ENCODE measurements at regions not wholly inside any gene's neighbourhood (a gene's known extent, or its start where the extent isn't known, plus 50 kb on each side); places are given as distances from the start of the nearest gene placed in this dataset.

GRCh38 chr2:234671716-234672115, 174.8 kb upstream of the ARL4C start:
- H3K27me3 ChIP-seq (ENCODE audit: control insufficient read depth, insufficient read depth, low read length): peaks cover 2% of the 10 kb centered on the region
- H3K27ac ChIP-seq (ENCODE audit: insufficient read depth, low read length, poor library complexity, severe bottlenecking): no peak overlapping the region
- H3K27ac Mint-ChIP-seq: no peak overlapping the region
- no peak overlapping the region for H3K4me3 ChIP-seq (ENCODE audit: low read depth, low read length)
- DNase-seq: no peak
- no peaks in the 10 kb centered on the region for H3K36me3 ChIP-seq (ENCODE audit: control insufficient read depth, insufficient read depth, low read length)
- H3K36me3 Mint-ChIP-seq: no peaks in the 10 kb centered on the region
- H3K4me1 ChIP-seq (ENCODE audit: control insufficient read depth, insufficient read depth, low read length, poor library complexity, severe bottlenecking): no peaks in the 10 kb centered on the region
- H3K4me3 Mint-ChIP-seq: no peak overlapping the region
- no peaks in the 10 kb centered on the region for H3K4me1 Mint-ChIP-seq
- peaks cover 0 to 2% (median 0%) of the 10 kb centered on the region in 7 donors for H3K9me3 Mint-ChIP-seq
- ATAC-seq (ENCODE audit: low read depth in 2 of 2): no peak
- no peaks in the 10 kb centered on the region for H3K9me3 ChIP-seq (ENCODE audit: control insufficient read depth in 2 of 2, low read length in 2 of 2)
- H3K27me3 Mint-ChIP-seq: no peaks in the 10 kb centered on the region

DNA sequence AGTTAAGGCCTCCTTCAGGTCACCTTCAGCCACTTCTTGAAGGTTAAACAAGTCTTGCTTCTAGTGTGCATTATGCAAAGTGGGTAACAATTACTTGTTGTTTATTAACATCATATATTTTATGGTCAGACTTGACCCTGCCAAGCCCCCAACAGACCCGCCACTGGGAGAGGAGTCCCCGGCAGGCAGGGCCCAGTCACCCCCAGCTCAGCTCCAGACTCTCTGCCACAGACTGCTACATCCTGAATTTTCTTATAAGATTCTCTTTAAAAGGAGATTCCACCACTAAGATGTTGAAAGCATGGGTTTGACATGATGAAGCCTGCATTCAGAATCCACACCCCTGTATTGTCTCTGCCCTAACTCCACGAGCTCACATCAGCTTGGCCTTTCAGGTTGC, 174.3 kb upstream of the ARL4C start:
- no peaks in the 10 kb centered on the region for H3K9me3 ChIP-seq (ENCODE audit: control insufficient read depth in 2 of 2, low read length in 2 of 2)
- H3K27me3 Mint-ChIP-seq: no peaks in the 10 kb centered on the region
- no peak overlapping the region for H3K4me3 Mint-ChIP-seq
- H3K27ac ChIP-seq (ENCODE audit: insufficient read depth, low read length, poor library complexity, severe bottlenecking): no peak overlapping the region
- no peak for DNase-seq
- peaks cover 5% of the 10 kb centered on the region for H3K27me3 ChIP-seq (ENCODE audit: control insufficient read depth, insufficient read depth, low read length)
- no peaks in the 10 kb centered on the region for H3K36me3 ChIP-seq (ENCODE audit: control insufficient read depth, insufficient read depth, low read length)
- no peak overlapping the region for H3K4me3 ChIP-seq (ENCODE audit: low read depth, low read length)
- no peak for ATAC-seq (ENCODE audit: low read depth in 2 of 2)
- H3K9me3 Mint-ChIP-seq: peaks cover 0 to 2% (median 0%) of the 10 kb centered on the region in 7 donors
- no peaks in the 10 kb centered on the region for H3K4me1 Mint-ChIP-seq
- no peaks in the 10 kb centered on the region for H3K36me3 Mint-ChIP-seq
- H3K27ac Mint-ChIP-seq: no peak overlapping the region
- no peaks in the 10 kb centered on the region for H3K4me1 ChIP-seq (ENCODE audit: control insufficient read depth, insufficient read depth, low read length, poor library complexity, severe bottlenecking)

GRCh38 chr2:234670806-234671205, 173.9 kb upstream of the ARL4C start:
- ATAC-seq (ENCODE audit: low read depth in 2 of 2): no peak
- Histone ChIP-seq H3K4me1 (ENCODE audit: control insufficient read depth, insufficient read depth, low read length, poor library complexity, severe bottlenecking) (no peaks in the 10 kb centered on the region), H3K9me3 (ENCODE audit: control insufficient read depth in 2 of 2, low read length in 2 of 2) (no peaks in the 10 kb centered on the region), H3K36me3 (ENCODE audit: control insufficient read depth, insufficient read depth, low read length) (no peaks in the 10 kb centered on the region), H3K4me3 (ENCODE audit: low read depth, low read length) (no peak overlapping the region), H3K27ac (ENCODE audit: insufficient read depth, low read length, poor library complexity, severe bottlenecking) (no peak overlapping the region), H3K27me3 (ENCODE audit: control insufficient read depth, insufficient read depth, low read length) (peaks cover 5% of the 10 kb centered on the region)
- Mint-ChIP-seq H3K27me3 (peaks cover 4% of the 10 kb centered on the region), H3K4me3 (no peak overlapping the region), H3K9me3 (peaks cover 0 to 2% (median 0%) of the 10 kb centered on the region in 7 donors), H3K4me1 (no peaks in the 10 kb centered on the region), H3K27ac (no peak overlapping the region), H3K36me3 (no peaks in the 10 kb centered on the region)
- no peak for DNase-seq

DNA sequence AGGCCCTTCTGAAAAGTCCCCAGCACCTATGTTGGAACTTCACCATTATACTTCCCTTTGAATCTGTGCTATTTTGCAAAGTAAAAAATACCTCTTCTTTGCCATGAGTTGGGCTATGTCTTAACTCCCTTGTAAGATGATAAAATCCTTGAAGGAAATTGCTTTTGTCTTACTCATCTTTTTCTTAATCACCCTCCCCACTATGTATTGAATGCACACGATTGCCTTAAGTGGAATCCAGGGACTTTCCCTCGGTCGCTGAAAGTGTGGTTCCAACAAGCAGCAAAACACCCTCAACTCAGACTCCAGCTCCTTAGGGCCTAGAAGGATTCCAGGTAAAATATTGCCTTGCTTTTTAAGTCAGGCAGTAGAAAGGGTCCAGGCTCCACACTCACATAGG, 173.2 kb upstream of the ARL4C start:
- Mint-ChIP-seq H3K27me3 (peaks cover 4% of the 10 kb centered on the region), H3K4me1 (no peaks in the 10 kb centered on the region), H3K4me3 (no peak overlapping the region), H3K36me3 (no peaks in the 10 kb centered on the region), H3K27ac (no peak overlapping the region), H3K9me3 (peaks cover 0 to 2% (median 0%) of the 10 kb centered on the region in 7 donors)
- no peak overlapping the region for H3K4me3 ChIP-seq (ENCODE audit: low read depth, low read length)
- H3K36me3 ChIP-seq (ENCODE audit: control insufficient read depth, insufficient read depth, low read length): no peaks in the 10 kb centered on the region
- ATAC-seq (ENCODE audit: low read depth in 2 of 2) (no peak), DNase-seq (no peak)
- no peaks in the 10 kb centered on the region for H3K9me3 ChIP-seq (ENCODE audit: control insufficient read depth in 2 of 2, low read length in 2 of 2)
- no peaks in the 10 kb centered on the region for H3K4me1 ChIP-seq (ENCODE audit: control insufficient read depth, insufficient read depth, low read length, poor library complexity, severe bottlenecking)
- peaks cover 5% of the 10 kb centered on the region for H3K27me3 ChIP-seq (ENCODE audit: control insufficient read depth, insufficient read depth, low read length)
- no peak overlapping the region for H3K27ac ChIP-seq (ENCODE audit: insufficient read depth, low read length, poor library complexity, severe bottlenecking)

GRCh38 chr2:234669621-234670020, 172.7 kb upstream of the ARL4C start:
- Histone ChIP-seq H3K9me3 (ENCODE audit: control insufficient read depth in 2 of 2, low read length in 2 of 2) (no peaks in the 10 kb centered on the region), H3K27me3 (ENCODE audit: control insufficient read depth, insufficient read depth, low read length) (peaks cover 5% of the 10 kb centered on the region), H3K4me3 (ENCODE audit: low read depth, low read length) (no peak overlapping the region), H3K4me1 (ENCODE audit: control insufficient read depth, insufficient read depth, low read length, poor library complexity, severe bottlenecking) (no peaks in the 10 kb centered on the region), H3K27ac (ENCODE audit: insufficient read depth, low read length, poor library complexity, severe bottlenecking) (no peak overlapping the region), H3K36me3 (ENCODE audit: control insufficient read depth, insufficient read depth, low read length) (no peaks in the 10 kb centered on the region)
- Mint-ChIP-seq H3K4me1 (no peaks in the 10 kb centered on the region), H3K27me3 (peaks cover 4% of the 10 kb centered on the region), H3K36me3 (no peaks in the 10 kb centered on the region), H3K27ac (no peak overlapping the region), H3K4me3 (no peak overlapping the region), H3K9me3 (peaks cover 0 to 2% (median 0%) of the 10 kb centered on the region in 7 donors)
- DNase-seq: no peak
- no peak for ATAC-seq (ENCODE audit: low read depth in 2 of 2)

DNA sequence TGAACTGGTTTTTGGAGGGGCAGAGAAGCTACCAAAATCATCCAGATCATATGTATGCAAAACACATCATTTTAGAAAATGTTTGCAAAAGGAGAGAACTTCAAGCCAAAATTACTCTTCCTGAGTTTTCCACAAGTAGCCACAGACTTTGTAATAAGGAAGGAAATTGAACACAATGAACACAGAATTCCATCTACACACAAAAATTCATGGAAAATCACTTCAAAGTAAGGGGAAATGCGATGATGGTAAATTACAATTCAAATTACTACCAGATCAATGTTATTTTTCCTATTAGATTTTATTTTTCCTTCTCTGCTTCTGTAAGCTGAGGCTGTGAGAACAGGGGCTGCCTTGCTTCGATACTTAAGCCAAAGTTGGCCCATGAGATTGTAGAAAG, 172.1 kb upstream of the ARL4C start:
- Histone ChIP-seq H3K4me3 (ENCODE audit: low read depth, low read length) (no peak overlapping the region), H3K27me3 (ENCODE audit: control insufficient read depth, insufficient read depth, low read length) (peaks cover 5% of the 10 kb centered on the region), H3K36me3 (ENCODE audit: control insufficient read depth, insufficient read depth, low read length) (no peaks in the 10 kb centered on the region), H3K4me1 (ENCODE audit: control insufficient read depth, insufficient read depth, low read length, poor library complexity, severe bottlenecking) (no peaks in the 10 kb centered on the region), H3K27ac (ENCODE audit: insufficient read depth, low read length, poor library complexity, severe bottlenecking) (no peak overlapping the region), H3K9me3 (ENCODE audit: control insufficient read depth in 2 of 2, low read length in 2 of 2) (no peaks in the 10 kb centered on the region)
- no peaks in the 10 kb centered on the region for H3K4me1 Mint-ChIP-seq
- H3K9me3 Mint-ChIP-seq: peaks cover 0 to 9% (median 0%) of the 10 kb centered on the region in 7 donors
- H3K4me3 Mint-ChIP-seq: no peak overlapping the region
- ATAC-seq (ENCODE audit: low read depth in 2 of 2): no peak
- no peak overlapping the region for H3K27ac Mint-ChIP-seq
- no peaks in the 10 kb centered on the region for H3K36me3 Mint-ChIP-seq
- DNase-seq: no peak
- peaks cover 8% of the 10 kb centered on the region for H3K27me3 Mint-ChIP-seq

DNA sequence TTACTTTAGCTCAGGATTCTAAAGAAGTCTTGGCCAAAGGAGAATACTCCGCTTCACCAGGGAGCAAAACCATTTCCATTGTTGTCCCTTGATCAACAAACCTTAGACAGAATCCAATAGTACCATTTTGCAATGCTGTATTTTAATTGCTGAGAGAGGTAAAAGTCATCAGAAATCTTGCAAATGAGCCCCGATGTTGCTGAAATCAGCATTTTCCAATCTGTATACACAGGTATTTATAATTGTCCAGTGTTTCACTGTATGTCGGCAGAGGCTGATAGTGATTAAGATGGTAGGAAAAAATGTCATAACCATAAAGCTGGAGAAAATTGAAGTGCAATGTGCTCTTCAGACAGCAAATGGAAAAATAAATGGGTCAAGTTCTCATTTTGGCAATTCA, 170.0 kb upstream of the ARL4C start:
- H3K27me3 Mint-ChIP-seq: peaks cover 9% of the 10 kb centered on the region
- Histone ChIP-seq H3K36me3 (ENCODE audit: control insufficient read depth, insufficient read depth, low read length) (no peaks in the 10 kb centered on the region), H3K27me3 (ENCODE audit: control insufficient read depth, insufficient read depth, low read length) (peaks cover 5% of the 10 kb centered on the region), H3K4me3 (ENCODE audit: low read depth, low read length) (no peak overlapping the region), H3K27ac (ENCODE audit: insufficient read depth, low read length, poor library complexity, severe bottlenecking) (no peak overlapping the region), H3K4me1 (ENCODE audit: control insufficient read depth, insufficient read depth, low read length, poor library complexity, severe bottlenecking) (no peaks in the 10 kb centered on the region), H3K9me3 (ENCODE audit: control insufficient read depth in 2 of 2, low read length in 2 of 2) (no peaks in the 10 kb centered on the region)
- peaks cover 0 to 14% (median 4%) of the 10 kb centered on the region in 7 donors for H3K9me3 Mint-ChIP-seq
- no peak for ATAC-seq (ENCODE audit: low read depth in 2 of 2)
- H3K36me3 Mint-ChIP-seq: no peaks in the 10 kb centered on the region
- H3K4me1 Mint-ChIP-seq: no peaks in the 10 kb centered on the region
- no peak for DNase-seq
- H3K4me3 Mint-ChIP-seq: no peak overlapping the region
- H3K27ac Mint-ChIP-seq: no peak overlapping the region

DNA sequence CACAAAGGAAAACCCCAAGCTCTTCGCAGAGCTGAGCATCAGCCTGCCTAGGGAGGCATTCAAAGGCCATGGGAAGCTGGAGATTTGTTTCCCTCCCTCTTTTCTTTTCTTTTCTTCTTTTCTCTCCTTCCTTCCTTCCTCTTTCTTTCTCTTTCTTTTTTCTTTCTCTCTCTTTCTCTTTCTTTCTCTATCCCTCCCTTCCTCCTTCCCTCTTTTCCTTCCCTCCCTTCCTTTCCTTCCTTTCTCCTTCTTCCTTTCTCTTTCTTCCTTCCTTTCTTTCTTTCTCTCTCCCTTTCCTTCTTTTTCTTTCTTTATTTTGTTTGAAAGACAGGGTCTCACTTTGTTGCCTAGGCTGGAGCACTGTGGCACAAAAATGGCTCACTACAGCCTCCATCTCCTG, 168.4 kb upstream of the ARL4C start:
- Mint-ChIP-seq H3K36me3 (no peaks in the 10 kb centered on the region), H3K4me3 (no peak overlapping the region), H3K27ac (no peak overlapping the region), H3K27me3 (peaks cover 9% of the 10 kb centered on the region), H3K4me1 (no peaks in the 10 kb centered on the region), H3K9me3 (peaks cover 0 to 14% (median 4%) of the 10 kb centered on the region in 7 donors)
- no peak for DNase-seq
- Histone ChIP-seq H3K27ac (ENCODE audit: insufficient read depth, low read length, poor library complexity, severe bottlenecking) (no peak overlapping the region), H3K9me3 (ENCODE audit: control insufficient read depth in 2 of 2, low read length in 2 of 2) (no peaks in the 10 kb centered on the region), H3K36me3 (ENCODE audit: control insufficient read depth, insufficient read depth, low read length) (no peaks in the 10 kb centered on the region), H3K4me1 (ENCODE audit: control insufficient read depth, insufficient read depth, low read length, poor library complexity, severe bottlenecking) (no peaks in the 10 kb centered on the region), H3K27me3 (ENCODE audit: control insufficient read depth, insufficient read depth, low read length) (peaks cover 5% of the 10 kb centered on the region), H3K4me3 (ENCODE audit: low read depth, low read length) (no peak overlapping the region)
- ATAC-seq (ENCODE audit: low read depth in 2 of 2): no peak

Data from CD4-positive, CD25-positive, alpha-beta regulatory T cell (primary cell).